HCT116 (cell line): ENCODE measurements at regions not wholly inside any gene's neighbourhood (a gene's known extent, or its start where the extent isn't known, plus 50 kb on each side); places are given as distances from the start of the nearest gene placed in this dataset.

Experiments used
- ATAC-seq: fragments of 200-7000 bp; cut with Tn5 transposase; 2 replicates; pipeline ENCODE4 v1.9.1; 2020; ENCODE audit warnings: mild to moderate bottlenecking, moderate library complexity
- BruUV-seq: library from RNA; stranded (reverse); fragments of 400-500 nt; replicated peaks from 2 replicates; lab custom pipeline; 2021; lab: Mats Ljungman, UMichigan
- CTCF ChIA-PET: fragments of 300-600 bp; sonication (Branson Sonifier 250); formaldehyde crosslinking; loops from one replicate; lab custom pipeline; 2021; ENCODE audit warnings: antibody characterized with exemption; lab: Charles Lee
- POLR2A ChIA-PET: fragments of 300-600, 350-600 bp; sonication (Branson Sonifier 250); formaldehyde crosslinking; loops from one replicate; lab custom pipeline; 2021; ENCODE audit warnings: antibody characterized with exemption; lab: Charles Lee
- RAD21 ChIA-PET, 2 experiments: fragments of 300-600 bp; sonication (Branson Sonifier 250); formaldehyde crosslinking; loops; one replicate each; lab custom pipeline; 2023; ENCODE audit warnings: low total read pairs in 2 of 2; ENCODE audit not compliant: uncharacterized antibody in 2 of 2, unreplicated experiment in 2 of 2, low non-redundant PET in 1 of 2; lab: Charles Lee
- DNase-seq: peaks from one replicate; pipeline ENCODE4 v3.0.0-alpha.2; 2010; ENCODE audit warnings: low read depth, low spot score
- H2AFZ ChIP-seq: fragments of 200-600 bp; shearing (Covaris generic), sonication (generic); 2 replicates; pipeline ENCODE4 v1.6.1; 2017; ENCODE audit warnings: low read depth, mixed run types, mixed read lengths, antibody characterized with exemption, low read length; ENCODE audit not compliant: poor library complexity, severe bottlenecking
- H3K27ac ChIP-seq: 2 replicates; pipeline ENCODE4 v1.5.1; 2012; ENCODE audit warnings: low read depth, low read length
- H3K27me3 ChIP-seq: fragments of 200-600 bp; sonication (generic); 2 replicates; pipeline ENCODE4 v1.6.1; 2016; ENCODE audit warnings: mixed run types, low read length, mixed read lengths; ENCODE audit not compliant: insufficient read depth
- H3K36me3 ChIP-seq, 2 experiments: fragments of 200-500 bp in 1 of 2; fragments of 200-600 bp in 1 of 2; sonication (Bioruptor generic) in 1 of 2; sonication (generic) in 1 of 2; 2 replicates each; pipeline versions ENCODE4 v1.5.1 to v1.6.1; 2014 to 2016; ENCODE audit warnings: low read length in 2 of 2, inconsistent platforms in 1 of 2, mixed read lengths in 1 of 2, mixed run types in 1 of 2; ENCODE audit not compliant: insufficient read depth in 2 of 2, control insufficient read depth in 1 of 2
- H3K4me1 ChIP-seq, 2 experiments: fragments of 200-600 bp in 1 of 2; sonication (generic) in 1 of 2; 2 replicates each; pipeline versions ENCODE4 v1.5.1 to v1.6.1; 2012 to 2017; ENCODE audit warnings: low read length in 2 of 2, inconsistent platforms in 1 of 2, mild to moderate bottlenecking in 1 of 2, mixed read lengths in 1 of 2, mixed run types in 1 of 2, moderate library complexity in 1 of 2; ENCODE audit not compliant: insufficient read depth in 2 of 2, control insufficient read depth in 1 of 2
- H3K4me2 ChIP-seq: fragments of 200-600 bp; sonication (generic); 2 replicates; pipeline ENCODE4 v1.6.1; 2017; ENCODE audit warnings: mixed run types, low read length, mixed read lengths
- H3K4me3 ChIP-seq, 2 experiments: fragments of 200-600 bp in 1 of 2; sonication (generic) in 1 of 2; replicated peaks in 1 of 2; 2 replicates each; pipeline ENCODE4 v1.5.1; 2011 to 2016; ENCODE audit warnings: low read length in 2 of 2, control low read depth in 1 of 2, low read depth in 1 of 2, mild to moderate bottlenecking in 1 of 2, mixed read lengths in 1 of 2, mixed run types in 1 of 2
- H3K79me2 ChIP-seq: fragments of 200-600 bp; sonication (generic); 2 replicates; pipeline ENCODE4 v1.6.1; 2017; ENCODE audit warnings: mild to moderate bottlenecking, mixed run types, low read length, moderate library complexity, mixed read lengths; ENCODE audit not compliant: insufficient read depth
- H3K9ac ChIP-seq: fragments of 200-600 bp; sonication (generic); 2 replicates; pipeline ENCODE4 v1.6.1; 2016; ENCODE audit warnings: low read length, mixed read lengths
- H3K9me2 ChIP-seq: fragments of 200-600 bp; sonication (generic), shearing (Covaris generic); 2 replicates; pipeline ENCODE4 v1.6.1; 2017; ENCODE audit warnings: mixed run types, mild to moderate bottlenecking, moderate library complexity; ENCODE audit not compliant: insufficient read depth
- H3K9me3 ChIP-seq, 2 experiments: fragments of 200-500 bp in 1 of 2; fragments of 200-600 bp in 1 of 2; sonication (Bioruptor generic) in 1 of 2; sonication (generic) in 1 of 2; 2 replicates each; pipeline ENCODE4 v1.6.1; 2014 to 2017; ENCODE audit warnings: low read length in 2 of 2, mixed read lengths in 2 of 2, inconsistent platforms in 1 of 2, low read depth in 1 of 2, mild to moderate bottlenecking in 1 of 2, mixed run types in 1 of 2, moderate library complexity in 1 of 2; ENCODE audit not compliant: control insufficient read depth in 1 of 2, insufficient read depth in 1 of 2
- H4K20me1 ChIP-seq: fragments of 200-600 bp; sonication (generic), shearing (Covaris generic); 2 replicates; pipeline ENCODE4 v1.6.1; 2017; ENCODE audit warnings: mixed run types, mild to moderate bottlenecking, moderate library complexity; ENCODE audit not compliant: insufficient read depth
- CBX3 ChIP-seq: IDR thresholded peaks from 2 replicates; pipeline ENCODE4 v1.6.1; 2012; ENCODE audit warnings: low read depth
- CEBPB ChIP-seq: IDR thresholded peaks from 2 replicates; pipeline ENCODE4 v1.6.1; 2012; ENCODE audit warnings: low read depth
- ELF1 ChIP-seq: IDR thresholded peaks from 2 replicates; pipeline ENCODE4 v1.6.1; 2012; ENCODE audit warnings: low read depth, borderline replicate concordance
- EZH2 ChIP-seq: fragments of 200-600 bp; sonication (generic); IDR thresholded peaks from 2 replicates; pipeline ENCODE4 v1.6.1; 2017; ENCODE audit warnings: antibody characterized with exemption, mixed run types
- FOSL1 ChIP-seq: IDR thresholded peaks from 2 replicates; pipeline ENCODE4 v1.6.1; 2012; ENCODE audit warnings: low read depth
- JUND ChIP-seq: IDR thresholded peaks from 2 replicates; pipeline ENCODE4 v1.6.1; 2012
- POLR2A ChIP-seq: IDR thresholded peaks from 2 replicates; pipeline ENCODE4 v1.7.0; 2011; ENCODE audit warnings: borderline replicate concordance; ENCODE audit not compliant: insufficient read depth, insufficient read length; ENCODE audit errors: extremely low read depth
- POLR2AphosphoS5 ChIP-seq: IDR thresholded peaks from 2 replicates; pipeline ENCODE4 v1.6.1; 2011; ENCODE audit warnings: mild to moderate bottlenecking, low read depth, low read length, moderate library complexity
- RAD21 ChIP-seq: IDR thresholded peaks from 2 replicates; pipeline ENCODE4 v1.6.1; 2012; ENCODE audit warnings: low read depth, mild to moderate bottlenecking
- SIN3A ChIP-seq: IDR thresholded peaks from 2 replicates; pipeline ENCODE4 v1.6.1; 2012; ENCODE audit warnings: low read depth
- SP1 ChIP-seq: IDR thresholded peaks from 2 replicates; pipeline ENCODE4 v1.6.1; 2012; ENCODE audit warnings: low read depth
- TCF7L2 ChIP-seq: IDR thresholded peaks from 2 replicates; pipeline ENCODE4 v1.7.0; 2011; ENCODE audit warnings: borderline replicate concordance, inconsistent platforms; ENCODE audit not compliant: insufficient read depth, insufficient read length; ENCODE audit errors: extremely low read depth
- ZFX ChIP-seq: fragments of 450-650 bp; IDR thresholded peaks from 2 replicates; pipeline ENCODE4 v1.6.1; 2017
- ZNF274 ChIP-seq: fragments of 200-500 bp; sonication (Bioruptor generic); IDR thresholded peaks from 2 replicates; pipeline ENCODE4 v1.6.1; 2014; ENCODE audit warnings: mild to moderate bottlenecking, low read depth, low read length, inconsistent platforms
- intact Hi-C: fragments of 100-400 bp; cut with micrococcal nuclease; formaldehyde crosslinking; loops from 2 replicates; pipeline ENCODE4 v1.10.0; 2022
- TF ChIP-seq, protein P1 (sequence below): IDR thresholded peaks from 2 replicates; pipeline ENCODE4 v1.6.1; 2012; ENCODE audit warnings: low read depth
- TF ChIP-seq, protein P2 (sequence below): IDR thresholded peaks from 2 replicates; pipeline ENCODE4 v1.6.1; 2012
- TF ChIP-seq, protein P3 (sequence below): IDR thresholded peaks from 2 replicates; pipeline ENCODE4 v1.6.1; 2012
- TF ChIP-seq, protein P4 (sequence below): IDR thresholded peaks from 2 replicates; pipeline ENCODE4 v1.6.1; 2011; ENCODE audit warnings: mild to moderate bottlenecking, low read length, moderate library complexity; ENCODE audit not compliant: insufficient replicate concordance; ENCODE audit errors: extremely low read depth
- TF ChIP-seq, protein P5 (sequence below), 3 experiments: fragments of 200-600 bp in 1 of 3; sonication (generic) in 1 of 3; IDR thresholded peaks in 2 of 3; conservative IDR thresholded peaks in 1 of 3; 2 replicates each; pipeline ENCODE4 v1.5.1; 2012 to 2017; ENCODE audit warnings: low read depth in 2 of 3, low read length in 2 of 3, antibody characterized with exemption in 1 of 3, borderline replicate concordance in 1 of 3, control low read depth in 1 of 3, mild to moderate bottlenecking in 1 of 3, mixed read lengths in 1 of 3, mixed run types in 1 of 3, moderate library complexity in 1 of 3; ENCODE audit not compliant: insufficient read depth in 1 of 3

DNA sequence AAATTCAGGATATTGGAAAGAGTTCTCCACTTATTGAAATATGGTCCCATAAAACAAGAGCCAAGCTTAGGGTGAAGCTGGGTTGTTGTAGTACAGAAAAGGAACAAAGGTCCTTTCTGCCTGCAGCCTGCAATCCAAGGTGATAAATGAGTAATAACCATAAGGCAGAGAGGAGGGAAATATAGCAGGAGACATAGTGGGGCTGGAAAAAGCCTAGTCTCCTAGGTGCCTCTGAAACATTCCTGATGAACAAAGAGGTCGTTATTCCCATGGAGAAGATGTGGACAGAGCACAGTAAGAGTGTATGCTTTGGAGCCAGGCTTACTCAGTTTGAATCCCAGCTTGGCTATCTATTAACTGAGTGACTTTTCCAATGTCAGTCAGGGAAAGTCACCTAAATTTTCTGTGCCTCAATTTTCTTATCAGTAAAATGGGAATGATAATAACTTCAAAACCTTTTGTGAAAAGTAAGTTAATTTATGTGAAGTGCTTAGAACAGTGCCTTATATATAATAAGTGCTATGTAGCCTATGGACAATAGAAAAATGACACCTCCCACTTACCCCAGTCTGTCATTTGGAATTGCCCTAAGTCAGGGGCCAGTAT, 110.8 kb upstream of the GRIN3A start:
- ChIA-PET POLR2A (no interaction called here), CTCF (no interaction called here), RAD21 (no interaction called here)
- no peak overlapping the region for H3K4me2 ChIP-seq
- ATAC-seq (no peak), DNase-seq (no peak)
- TF ChIP-seq ZFX: no peak
- no peak for TF ChIP-seq ELF1
- no peak for TF ChIP-seq POLR2AphosphoS5
- no peak for TF ChIP-seq FOSL1
- TF ChIP-seq, protein P1, sequence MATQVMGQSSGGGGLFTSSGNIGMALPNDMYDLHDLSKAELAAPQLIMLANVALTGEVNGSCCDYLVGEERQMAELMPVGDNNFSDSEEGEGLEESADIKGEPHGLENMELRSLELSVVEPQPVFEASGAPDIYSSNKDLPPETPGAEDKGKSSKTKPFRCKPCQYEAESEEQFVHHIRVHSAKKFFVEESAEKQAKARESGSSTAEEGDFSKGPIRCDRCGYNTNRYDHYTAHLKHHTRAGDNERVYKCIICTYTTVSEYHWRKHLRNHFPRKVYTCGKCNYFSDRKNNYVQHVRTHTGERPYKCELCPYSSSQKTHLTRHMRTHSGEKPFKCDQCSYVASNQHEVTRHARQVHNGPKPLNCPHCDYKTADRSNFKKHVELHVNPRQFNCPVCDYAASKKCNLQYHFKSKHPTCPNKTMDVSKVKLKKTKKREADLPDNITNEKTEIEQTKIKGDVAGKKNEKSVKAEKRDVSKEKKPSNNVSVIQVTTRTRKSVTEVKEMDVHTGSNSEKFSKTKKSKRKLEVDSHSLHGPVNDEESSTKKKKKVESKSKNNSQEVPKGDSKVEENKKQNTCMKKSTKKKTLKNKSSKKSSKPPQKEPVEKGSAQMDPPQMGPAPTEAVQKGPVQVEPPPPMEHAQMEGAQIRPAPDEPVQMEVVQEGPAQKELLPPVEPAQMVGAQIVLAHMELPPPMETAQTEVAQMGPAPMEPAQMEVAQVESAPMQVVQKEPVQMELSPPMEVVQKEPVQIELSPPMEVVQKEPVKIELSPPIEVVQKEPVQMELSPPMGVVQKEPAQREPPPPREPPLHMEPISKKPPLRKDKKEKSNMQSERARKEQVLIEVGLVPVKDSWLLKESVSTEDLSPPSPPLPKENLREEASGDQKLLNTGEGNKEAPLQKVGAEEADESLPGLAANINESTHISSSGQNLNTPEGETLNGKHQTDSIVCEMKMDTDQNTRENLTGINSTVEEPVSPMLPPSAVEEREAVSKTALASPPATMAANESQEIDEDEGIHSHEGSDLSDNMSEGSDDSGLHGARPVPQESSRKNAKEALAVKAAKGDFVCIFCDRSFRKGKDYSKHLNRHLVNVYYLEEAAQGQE: no peak
- no peak for TF ChIP-seq POLR2A
- TF ChIP-seq RAD21: no peak
- no peak for TF ChIP-seq SIN3A
- no peak for TF ChIP-seq TCF7L2
- TF ChIP-seq, protein P2, sequence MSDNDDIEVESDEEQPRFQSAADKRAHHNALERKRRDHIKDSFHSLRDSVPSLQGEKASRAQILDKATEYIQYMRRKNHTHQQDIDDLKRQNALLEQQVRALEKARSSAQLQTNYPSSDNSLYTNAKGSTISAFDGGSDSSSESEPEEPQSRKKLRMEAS: no peak
- no peak for TF ChIP-seq ZNF274
- TF ChIP-seq CBX3: no peak
- TF ChIP-seq, protein P3, sequence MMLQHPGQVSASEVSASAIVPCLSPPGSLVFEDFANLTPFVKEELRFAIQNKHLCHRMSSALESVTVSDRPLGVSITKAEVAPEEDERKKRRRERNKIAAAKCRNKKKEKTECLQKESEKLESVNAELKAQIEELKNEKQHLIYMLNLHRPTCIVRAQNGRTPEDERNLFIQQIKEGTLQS: no peak
- TF ChIP-seq, protein P4, sequence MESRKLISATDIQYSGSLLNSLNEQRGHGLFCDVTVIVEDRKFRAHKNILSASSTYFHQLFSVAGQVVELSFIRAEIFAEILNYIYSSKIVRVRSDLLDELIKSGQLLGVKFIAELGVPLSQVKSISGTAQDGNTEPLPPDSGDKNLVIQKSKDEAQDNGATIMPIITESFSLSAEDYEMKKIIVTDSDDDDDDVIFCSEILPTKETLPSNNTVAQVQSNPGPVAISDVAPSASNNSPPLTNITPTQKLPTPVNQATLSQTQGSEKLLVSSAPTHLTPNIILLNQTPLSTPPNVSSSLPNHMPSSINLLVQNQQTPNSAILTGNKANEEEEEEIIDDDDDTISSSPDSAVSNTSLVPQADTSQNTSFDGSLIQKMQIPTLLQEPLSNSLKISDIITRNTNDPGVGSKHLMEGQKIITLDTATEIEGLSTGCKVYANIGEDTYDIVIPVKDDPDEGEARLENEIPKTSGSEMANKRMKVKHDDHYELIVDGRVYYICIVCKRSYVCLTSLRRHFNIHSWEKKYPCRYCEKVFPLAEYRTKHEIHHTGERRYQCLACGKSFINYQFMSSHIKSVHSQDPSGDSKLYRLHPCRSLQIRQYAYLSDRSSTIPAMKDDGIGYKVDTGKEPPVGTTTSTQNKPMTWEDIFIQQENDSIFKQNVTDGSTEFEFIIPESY: no peak
- no peak for TF ChIP-seq SP1
- TF ChIP-seq EZH2: no peak
- TF ChIP-seq JUND: no peak
- TF ChIP-seq, protein P5, sequence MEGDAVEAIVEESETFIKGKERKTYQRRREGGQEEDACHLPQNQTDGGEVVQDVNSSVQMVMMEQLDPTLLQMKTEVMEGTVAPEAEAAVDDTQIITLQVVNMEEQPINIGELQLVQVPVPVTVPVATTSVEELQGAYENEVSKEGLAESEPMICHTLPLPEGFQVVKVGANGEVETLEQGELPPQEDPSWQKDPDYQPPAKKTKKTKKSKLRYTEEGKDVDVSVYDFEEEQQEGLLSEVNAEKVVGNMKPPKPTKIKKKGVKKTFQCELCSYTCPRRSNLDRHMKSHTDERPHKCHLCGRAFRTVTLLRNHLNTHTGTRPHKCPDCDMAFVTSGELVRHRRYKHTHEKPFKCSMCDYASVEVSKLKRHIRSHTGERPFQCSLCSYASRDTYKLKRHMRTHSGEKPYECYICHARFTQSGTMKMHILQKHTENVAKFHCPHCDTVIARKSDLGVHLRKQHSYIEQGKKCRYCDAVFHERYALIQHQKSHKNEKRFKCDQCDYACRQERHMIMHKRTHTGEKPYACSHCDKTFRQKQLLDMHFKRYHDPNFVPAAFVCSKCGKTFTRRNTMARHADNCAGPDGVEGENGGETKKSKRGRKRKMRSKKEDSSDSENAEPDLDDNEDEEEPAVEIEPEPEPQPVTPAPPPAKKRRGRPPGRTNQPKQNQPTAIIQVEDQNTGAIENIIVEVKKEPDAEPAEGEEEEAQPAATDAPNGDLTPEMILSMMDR (IDR thresholded peaks at IDR 0.05 in 2 of 3, conservative IDR thresholded peaks at IDR 0.05 in 1 of 3; ENCODE audit: borderline replicate concordance in 1 of 3, insufficient read depth in 1 of 3, low read depth in 2 of 3, low read length in 2 of 3): no peak
- TF ChIP-seq CEBPB: no peak
- H3K4me1 ChIP-seq: no peaks in the 10 kb centered on the region
- no peak overlapping the region for H3K4me3 ChIP-seq
- intact Hi-C loops: no loop called here
- BruUV-seq: no TSS peak
- no peaks in the 10 kb centered on the region for H3K27me3 ChIP-seq
- H3K9me3 ChIP-seq: no peaks in the 10 kb centered on the region
- H4K20me1 ChIP-seq: no peaks in the 10 kb centered on the region
- H3K9ac ChIP-seq: no peak overlapping the region
- H2AFZ ChIP-seq: no peak overlapping the region
- no peaks in the 10 kb centered on the region for H3K9me2 ChIP-seq
- H3K27ac ChIP-seq: no peak overlapping the region
- H3K36me3 ChIP-seq: no peaks in the 10 kb centered on the region
- no peaks in the 10 kb centered on the region for H3K79me2 ChIP-seq
